HG02981 (cell line): ENCODE measurements at regions not wholly inside any gene's neighbourhood (a gene's known extent, or its start where the extent isn't known, plus 50 kb on each side); places are given as distances from the start of the nearest gene placed in this dataset.
"Not testable (repeated sequence)": the region's sequence is repeated elsewhere in the genome, so short reads cannot be mapped to it uniquely, and the experiment has no call there.

Source experiments
- ATAC-seq: cut with Tn5 transposase; IDR thresholded peaks from one replicate; pipeline ENCODE4 v1.9.1; 2021; ENCODE audit warnings: mild to moderate bottlenecking, moderate library complexity; ENCODE audit not compliant: unreplicated experiment

DNA sequence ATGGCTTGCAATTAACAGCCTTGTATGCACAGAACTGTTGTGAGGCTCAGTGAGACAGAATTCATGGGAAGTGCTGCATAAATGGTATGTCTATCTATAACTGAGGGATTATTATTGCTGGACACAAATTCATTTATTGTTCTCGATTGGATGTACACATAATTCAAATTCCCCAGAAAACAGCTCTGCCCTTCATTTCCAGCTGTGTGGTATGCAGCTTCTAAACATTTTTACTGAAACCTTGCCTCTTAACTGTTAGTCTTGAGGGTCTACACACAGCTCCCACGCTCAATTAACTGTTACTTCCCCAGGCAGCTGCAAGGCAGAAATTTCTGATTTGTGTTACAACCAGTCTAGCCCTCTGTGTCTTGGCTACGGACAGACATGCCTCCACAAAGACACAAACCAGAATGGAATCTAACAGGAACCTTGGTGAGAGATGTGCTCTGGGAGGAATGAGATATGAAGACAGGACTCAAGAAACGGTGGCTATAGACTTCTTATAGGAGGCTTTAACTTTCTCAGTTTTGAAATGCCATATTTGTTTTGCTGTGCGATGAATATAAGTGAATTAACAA is 139.7 kb upstream of the TBL1XR1 start:
- no peak for ATAC-seq

DNA sequence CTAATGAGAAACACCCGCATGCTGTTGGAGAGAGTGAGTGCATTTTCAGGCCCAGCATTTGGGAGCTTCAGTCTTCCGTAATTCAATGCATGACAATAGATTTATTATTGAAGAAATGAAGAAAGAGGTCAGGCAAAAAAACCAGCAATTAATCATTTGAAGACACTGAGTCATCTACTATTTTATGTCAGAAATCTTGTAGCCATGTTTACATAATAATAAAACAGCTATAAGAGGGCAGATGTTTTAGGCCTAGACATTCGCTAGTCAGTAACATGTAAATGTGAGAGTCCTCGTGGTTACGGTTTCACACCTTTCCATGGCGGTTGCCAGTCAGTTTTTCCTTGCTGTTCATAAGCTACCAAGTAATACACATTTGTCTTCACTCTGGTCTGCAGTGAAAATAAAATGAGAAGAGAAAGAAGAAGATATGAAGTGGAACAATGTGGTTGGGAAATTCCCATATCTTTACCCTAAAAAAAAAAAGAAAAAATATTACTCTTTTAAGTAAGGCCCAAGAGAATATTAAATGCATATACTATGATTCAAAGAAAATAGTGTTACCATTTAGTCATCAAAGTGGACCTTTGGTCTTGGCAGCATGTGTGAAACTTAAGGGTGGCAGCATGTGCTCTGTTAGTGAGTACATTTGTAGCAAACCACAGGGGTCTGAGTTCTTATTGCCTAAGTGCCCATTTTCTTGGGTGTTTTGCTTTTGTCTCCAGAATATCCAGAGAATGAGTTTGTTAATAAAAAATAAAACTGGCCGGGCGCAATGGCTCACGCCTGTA is 140.5 kb upstream of the TBL1XR1 start:
- ATAC-seq: peak; percentile 79

DNA sequence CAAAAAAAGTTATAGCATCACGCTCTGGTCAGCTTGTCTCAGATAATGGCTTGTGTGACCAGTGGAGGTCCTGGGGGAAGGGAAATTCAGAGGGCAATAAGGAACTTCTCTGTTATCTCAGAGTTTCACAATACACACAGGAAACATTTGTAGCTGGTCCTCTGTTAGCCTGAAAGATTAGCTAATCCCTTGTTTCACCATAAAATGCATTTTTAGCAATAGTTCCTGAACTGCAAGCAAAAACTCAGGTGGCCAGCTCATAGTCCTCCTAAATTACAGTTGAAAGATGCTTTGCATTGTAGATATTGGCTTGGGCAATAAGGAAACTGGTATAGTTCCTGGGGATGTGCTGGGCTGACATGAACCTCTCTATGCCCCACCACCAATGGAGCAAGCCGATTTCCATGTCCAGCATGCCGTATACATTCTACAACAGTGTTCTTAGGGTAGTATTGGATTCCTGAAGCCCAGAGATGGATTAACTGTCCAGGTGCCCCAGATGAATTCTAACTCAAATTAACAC is 141.5 kb upstream of the TBL1XR1 start:
- ATAC-seq: no peak

DNA sequence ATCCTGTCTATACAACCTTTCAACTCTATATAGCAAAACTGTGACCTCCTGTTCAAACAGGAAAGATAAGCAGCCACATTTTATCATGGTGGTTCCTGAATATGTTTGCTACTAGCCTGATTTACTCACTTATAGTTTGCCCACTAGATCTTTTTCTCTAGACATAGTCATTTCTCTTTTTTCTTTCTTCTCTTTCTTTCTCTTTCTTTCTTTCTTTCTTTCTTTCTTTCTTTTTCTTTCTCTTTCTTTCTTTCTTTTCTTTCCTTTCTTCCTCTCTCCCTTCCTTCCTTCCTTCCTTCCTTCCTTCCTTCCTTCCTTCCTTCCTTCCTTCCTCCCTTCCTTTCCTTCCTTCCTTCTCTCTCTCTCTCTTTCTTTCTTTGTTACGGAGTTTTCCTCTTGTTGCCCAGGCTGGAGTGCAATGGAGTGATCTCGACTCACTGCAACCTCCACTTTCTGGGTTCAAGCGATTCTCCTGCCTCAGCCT is 142.0 kb upstream of the TBL1XR1 start:
- not testable (repeated sequence) for ATAC-seq

DNA sequence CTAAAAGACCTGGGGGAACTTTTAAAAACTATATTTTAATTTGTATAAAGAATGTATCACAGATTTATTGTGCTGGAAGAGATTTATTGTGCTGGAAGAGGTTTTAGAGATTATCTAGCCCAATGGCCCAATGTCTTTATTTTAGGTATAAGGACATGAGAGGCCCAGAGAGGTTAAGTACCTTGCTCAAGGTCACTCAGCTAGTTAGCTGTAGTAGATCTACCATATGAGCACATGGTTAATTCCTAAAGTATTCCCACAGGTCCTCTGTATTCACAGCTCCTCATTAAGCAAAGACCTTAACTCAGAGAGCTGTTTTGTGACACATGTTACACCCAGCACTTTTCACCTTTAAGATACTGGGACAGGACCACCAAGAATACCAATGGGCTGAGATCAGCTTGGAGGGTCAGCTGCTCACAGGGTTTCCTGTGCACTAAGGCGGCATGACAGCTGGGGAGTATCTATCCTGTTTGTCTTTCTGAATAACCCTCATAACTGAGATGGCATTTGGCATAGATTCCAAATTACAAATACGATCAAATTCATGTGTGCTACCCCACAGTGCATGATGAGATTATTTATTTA is 143.1 kb upstream of the TBL1XR1 start:
- ATAC-seq: no peak

DNA sequence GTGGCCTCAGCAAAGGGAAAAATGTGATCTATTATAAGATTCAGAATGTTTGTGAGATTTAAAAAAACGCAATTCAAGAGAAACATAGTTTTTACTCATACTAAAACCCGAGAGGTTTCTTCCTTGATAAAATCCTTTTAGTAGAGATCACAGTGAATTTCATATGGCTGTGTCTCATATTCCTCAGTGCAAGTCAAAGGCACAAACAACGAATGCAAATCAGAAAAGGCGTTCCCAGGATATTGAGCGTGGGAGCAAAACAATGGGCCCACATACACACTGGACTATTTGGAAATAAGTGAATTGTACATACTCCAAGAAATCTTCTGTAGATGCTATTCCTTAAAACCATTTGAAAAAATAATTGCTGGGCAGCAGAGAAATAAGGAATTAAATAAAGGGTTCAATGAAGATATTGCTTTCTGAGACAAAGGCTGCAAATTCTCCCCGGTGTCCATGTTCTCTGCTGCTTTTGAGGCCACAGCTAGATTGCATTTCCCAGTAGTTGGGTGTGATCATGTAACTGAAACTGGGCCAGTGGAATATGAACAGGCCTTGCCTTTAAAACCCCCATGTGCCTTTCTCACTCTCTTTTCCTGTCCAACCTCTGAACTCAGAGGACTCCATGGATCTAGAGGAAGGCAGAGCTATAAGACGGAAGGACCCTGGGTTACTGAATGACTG is 144.6 kb upstream of the TBL1XR1 start:
- no peak for ATAC-seq

DNA sequence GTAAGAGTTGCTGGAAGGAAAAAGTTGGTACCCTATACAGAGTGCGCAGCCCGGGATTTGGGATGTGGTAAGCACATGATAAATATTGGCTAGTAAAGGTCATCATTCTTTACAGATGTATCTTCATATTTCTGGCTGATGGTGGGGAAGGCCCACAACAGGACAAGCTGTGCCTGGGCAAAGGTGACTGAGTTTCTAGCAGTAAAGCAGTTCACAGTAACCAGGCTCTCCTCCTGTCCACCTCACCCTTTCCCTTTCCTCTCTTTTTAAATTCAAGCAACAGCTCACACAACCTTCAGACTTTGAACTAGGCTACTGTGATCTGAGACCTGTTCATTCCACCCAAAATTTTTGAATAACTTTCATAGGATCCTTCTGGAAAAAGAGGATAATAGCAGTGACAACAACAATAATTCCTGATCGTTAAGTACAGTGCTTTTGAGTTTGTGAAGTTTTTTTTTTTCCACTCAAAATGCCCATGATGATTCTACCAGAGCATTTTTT is 145.9 kb upstream of the TBL1XR1 start:
- no peak for ATAC-seq

DNA sequence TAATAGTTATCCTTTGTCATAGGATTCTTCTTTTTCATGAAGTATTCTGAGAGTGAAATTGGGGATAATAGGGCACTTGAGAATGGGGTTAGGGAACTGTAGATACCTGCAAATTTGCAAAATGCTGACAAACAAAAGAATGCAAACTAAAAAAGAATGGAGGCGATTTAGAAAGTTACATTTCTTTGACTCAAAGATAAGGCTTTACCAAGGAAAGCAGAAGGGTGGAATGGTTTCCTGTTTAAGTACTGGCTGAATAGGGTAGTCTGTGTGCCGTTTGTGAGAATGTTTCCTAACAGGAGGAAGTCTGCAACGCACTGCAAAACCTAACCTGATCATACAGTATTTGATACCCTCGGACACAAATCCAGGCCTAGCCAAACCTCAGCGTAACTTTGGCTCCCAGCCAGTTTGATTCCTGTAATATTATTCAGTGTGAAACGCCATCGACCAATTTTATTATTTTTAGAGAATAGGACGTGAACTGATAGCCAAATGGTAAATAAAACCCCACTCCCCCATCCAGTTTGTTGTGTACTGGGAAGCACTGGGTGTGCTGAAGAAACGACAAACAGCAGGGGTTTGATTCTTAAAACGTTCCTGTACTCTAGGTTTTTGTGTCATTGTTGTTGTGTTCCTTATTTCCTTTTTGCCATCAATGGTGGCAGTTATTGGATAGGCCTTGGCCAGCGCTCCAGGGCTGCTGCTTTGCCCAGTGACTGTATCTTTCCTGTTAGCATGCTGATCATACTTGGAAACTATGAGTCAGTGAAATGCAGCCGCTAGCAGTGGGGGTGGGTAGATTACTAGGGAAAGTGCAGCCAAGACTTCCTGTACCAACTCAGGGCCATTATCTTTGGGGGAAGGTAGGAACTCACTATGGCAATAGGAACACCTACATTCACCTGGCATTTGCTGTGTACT is 148.0 kb upstream of the TBL1XR1 start:
- peak; percentile 82 for ATAC-seq

DNA sequence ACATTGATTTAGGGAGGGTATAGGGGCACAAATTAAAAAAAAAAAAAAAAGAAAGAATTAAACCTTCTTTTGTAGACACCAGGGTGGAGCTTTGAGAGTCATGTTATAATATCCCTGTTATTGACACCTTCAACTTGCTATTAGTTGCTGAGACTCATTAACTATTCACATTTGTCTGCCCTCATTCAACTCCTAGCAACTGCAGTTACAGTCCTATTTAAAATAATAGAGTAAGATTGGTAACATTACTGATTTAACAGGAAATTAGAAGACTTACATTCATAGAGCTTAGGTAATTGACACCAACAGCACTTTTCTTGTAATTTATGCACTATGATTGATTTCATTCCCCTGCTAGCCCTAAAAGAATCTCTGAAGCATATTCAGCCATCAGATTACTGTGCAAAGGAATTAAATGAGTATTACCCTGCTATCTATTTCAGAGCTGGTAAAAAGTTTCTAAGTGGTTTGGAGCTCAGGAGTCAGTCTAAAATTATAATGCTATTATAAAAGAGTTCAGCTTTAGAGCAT is 148.8 kb upstream of the TBL1XR1 start:
- peak; percentile 22 for ATAC-seq

DNA sequence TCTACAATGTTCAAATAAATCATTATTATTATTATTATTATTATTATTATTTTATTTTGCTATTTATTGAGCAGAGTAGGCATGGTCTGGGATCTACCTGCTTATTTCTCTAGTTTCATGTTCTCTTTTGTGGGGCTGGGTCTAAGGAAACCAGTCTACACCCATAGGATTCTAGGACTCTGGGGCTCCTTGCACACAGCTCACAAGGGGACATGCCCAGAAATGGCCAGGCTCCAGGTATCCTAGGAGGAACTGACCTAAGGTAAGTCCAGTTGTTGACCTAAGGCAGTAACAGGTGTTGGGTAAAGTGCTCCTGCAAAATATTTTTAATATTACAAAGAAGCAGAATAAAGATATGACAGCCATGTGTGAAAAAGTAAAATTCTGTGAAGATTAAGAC is 149.6 kb upstream of the TBL1XR1 start:
- ATAC-seq: no peak

DNA sequence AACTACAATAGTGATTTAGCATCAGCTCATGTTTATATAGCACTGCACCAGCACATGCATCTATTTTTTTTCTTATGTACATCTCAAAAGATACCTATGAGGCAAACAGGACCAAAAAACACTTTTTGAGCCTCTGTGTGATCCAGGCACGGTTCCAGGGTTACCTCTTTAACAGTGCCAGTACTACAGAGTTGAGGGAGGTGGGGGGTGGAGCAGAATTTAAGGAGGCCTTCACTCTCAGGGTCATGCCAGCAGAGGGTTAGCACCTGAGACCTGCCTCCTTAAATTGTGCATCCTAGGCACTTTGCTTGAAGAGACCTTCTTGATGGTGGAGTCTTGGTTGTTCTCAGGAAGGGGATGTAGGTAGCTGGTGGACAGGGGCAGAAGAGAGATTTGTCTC is 150.3 kb upstream of the TBL1XR1 start:
- ATAC-seq: no peak

DNA sequence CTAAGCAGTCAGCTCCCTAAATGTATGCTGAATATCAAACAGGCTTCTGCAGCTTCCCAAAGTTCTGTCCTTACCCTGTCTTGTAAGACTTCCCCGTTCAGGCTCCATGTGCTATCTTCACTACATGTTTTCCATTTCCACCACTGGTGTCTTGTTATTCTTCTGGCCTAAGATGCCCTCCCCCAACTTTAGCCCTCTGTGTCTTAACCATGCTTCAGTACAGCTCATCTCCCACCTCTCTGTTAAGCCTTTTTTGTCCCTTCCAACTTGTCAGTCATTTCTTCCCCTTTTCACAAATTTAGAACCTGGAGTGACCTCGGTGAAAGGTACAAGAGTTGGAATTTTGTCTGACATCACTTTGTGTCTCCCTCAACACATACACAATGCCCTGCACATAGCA is 151.7 kb upstream of the TBL1XR1 start:
- no peak for ATAC-seq

DNA sequence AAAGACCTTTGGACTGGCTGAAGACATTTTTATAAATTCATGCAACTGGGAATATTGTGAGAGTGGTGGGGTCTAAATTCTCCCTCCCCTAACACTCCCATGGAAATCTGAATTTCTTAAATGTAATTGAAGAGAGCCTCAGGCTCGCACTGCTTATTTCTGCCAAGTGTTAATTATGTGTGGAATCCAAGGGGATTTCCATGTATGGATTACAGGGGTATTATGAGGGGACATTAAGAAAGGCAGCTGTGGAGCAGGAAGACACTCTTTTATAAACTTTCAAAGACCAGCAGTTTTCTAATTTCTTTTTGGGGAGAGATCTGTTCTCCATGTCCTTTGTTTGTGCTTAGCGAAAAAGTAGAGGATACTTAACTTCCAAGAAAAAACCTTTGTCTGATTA is 152.1 kb upstream of the TBL1XR1 start:
- ATAC-seq: no peak

DNA sequence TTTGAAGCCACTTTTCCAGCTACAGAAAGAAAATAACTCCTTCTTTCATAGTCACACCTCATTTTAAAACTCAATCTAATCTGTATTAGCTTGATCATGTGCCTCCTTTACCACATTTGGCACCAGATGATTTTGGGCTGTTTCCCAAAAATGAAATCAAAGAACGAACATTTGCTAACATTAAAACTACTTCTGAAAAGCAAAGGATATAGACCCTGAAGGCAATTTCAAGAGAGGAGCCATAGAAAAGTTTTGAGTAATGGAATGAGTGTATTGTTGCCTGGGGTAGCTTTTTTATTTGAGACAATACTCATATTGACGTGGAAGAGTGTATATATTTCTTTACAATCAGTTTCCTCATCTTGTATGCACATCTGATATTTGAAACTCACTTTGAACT is 152.8 kb upstream of the TBL1XR1 start:
- ATAC-seq: no peak

DNA sequence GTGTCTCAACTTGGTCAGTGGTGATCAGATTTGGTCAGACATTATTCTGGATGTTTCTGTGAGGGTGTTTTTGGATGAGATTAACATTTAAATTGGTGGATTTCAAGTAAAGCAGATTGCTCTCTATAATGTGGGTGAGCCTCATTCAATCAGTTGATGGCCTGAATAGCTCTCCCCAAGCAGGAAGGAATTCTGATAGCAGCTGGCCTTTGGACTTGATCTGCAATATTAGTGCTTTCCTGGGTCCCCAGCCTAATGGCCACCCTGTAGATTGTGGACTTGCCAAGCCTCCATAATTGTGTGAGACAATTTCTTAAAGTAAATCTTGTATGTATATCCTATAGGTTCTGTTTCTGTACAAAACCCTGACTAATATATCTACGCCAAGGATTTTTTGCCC is 153.9 kb upstream of the TBL1XR1 start:
- no peak for ATAC-seq

DNA sequence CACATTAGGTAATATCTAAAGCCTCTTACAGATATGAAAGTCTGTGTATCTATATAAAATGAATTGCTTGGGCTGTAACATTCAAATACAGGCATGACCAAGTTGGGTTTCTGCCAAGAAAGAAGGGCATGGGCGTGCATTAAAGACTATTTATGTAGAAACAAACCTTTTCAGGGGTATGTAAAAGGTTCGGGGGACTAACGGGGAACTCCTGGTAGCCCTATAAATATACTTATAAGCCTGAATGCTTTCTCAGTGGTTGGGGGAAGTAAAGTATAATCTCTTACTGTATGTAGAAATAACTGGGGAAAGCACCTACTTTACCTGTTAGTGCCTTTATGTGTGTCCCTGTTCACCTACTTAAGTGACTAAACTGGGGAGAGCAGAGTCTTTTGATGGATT is 154.5 kb upstream of the TBL1XR1 start:
- ATAC-seq: peak; percentile 98

DNA sequence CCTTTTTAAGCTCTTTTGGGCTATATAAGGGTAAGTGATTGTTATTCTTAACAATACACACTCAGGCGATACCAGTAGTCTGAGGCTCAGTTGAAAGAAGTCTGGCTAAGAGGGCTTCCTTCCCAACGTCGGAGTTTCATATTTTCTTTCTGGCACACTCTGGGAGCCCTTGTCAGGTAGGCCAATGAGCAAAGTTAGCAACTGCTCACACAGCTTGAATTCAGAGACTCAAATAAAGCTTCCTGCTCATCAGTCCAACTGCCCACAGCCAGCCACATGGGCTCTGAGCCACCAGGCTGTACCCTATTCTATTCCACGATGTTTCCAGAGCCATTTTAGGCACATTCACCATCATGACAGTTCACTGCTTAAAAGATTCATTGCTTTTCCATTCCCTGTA is 155.1 kb upstream of the TBL1XR1 start:
- no peak for ATAC-seq

DNA sequence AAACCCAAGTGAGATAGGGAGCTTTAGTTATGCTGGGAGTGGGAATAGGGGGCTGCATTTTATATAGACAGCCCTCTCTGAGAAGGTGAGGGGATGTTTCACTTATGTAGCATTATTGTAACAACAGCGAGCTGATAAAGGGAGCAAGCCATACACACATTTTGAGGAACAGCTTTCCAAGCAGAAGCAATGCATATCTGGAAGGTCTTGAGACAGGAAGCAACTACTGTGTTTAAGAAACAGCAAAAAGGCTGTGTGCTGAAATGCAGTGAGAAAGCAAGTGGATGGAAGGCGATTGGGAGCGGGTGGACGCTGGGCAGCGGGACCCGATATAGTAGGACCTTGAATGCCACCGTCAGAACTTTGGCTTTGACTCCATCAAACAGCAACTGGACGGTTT is 155.9 kb upstream of the TBL1XR1 start:
- no peak for ATAC-seq

DNA sequence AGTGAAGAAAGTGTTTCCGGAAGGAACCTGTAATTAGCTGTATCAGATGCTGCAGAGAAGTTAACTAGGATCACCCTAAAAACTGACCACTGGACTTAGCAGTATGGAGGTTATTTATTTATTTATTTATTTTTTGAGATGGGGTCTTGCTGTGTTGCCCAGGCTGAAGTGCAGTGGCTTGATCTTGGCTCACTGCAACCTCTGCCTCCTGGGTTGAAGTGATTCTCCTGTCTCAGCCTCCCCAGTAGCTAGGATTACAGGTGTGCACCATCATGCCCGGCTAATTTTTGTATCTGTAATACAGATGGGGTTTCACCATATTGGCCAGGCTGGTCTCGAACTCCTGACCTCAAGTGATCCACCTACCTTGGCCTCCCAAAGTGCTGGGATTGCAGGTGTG is 156.6 kb upstream of the TBL1XR1 start:
- ATAC-seq: not testable (repeated sequence)

DNA sequence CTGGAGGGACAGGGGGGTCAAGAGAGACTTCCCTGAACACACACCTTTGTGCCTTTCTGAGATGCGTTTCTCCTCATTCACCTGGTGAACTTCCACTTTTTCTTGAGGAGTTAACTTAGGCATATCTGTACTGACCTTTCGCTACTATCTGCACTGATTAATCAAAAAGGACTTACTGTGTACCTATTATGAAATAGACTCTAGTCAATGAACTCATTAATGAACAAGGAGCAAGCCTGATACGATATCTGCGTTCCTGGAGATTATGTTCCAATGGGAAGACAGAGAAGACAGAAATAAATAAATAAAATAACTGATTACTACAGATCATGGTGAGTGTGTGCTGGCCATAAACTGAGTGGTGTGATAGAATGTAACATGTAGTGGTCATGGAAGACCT is 157.2 kb upstream of the TBL1XR1 start:
- ATAC-seq: no peak
